ENCODE measurements at regions not wholly inside any gene's neighbourhood (a gene's known extent, or its start where the extent isn't known, plus 50 kb on each side); places are given as distances from the start of the nearest gene placed in this dataset.

DNA sequence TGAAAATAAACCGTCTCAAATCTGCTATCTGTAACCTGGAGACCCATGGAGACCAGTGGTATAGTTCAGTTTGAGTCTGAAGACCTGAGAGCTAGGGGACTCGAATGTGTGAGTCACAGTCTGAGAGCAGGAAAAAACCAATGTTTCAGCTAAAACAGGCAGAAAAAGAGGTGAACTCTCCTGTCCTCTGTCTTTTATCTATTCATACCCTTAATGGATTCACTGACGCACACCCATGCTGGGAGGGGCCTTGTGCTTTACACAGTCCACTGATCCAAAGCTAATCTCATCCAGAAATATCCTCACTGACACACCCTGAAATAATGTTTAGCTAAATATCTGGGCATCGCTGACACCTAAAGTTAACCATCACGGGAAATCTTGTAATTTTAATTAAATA, 297.9 kb downstream of the GPM6A start:
- DNase-seq (ENCODE audit: low spot score) (no peak), FAIRE-seq (no peak)

GRCh38 chr4:175530655-175531054, 281.4 kb downstream of the GPM6A start:
- DNase-seq (ENCODE audit: low spot score): no peak
- no peak for FAIRE-seq

DNA sequence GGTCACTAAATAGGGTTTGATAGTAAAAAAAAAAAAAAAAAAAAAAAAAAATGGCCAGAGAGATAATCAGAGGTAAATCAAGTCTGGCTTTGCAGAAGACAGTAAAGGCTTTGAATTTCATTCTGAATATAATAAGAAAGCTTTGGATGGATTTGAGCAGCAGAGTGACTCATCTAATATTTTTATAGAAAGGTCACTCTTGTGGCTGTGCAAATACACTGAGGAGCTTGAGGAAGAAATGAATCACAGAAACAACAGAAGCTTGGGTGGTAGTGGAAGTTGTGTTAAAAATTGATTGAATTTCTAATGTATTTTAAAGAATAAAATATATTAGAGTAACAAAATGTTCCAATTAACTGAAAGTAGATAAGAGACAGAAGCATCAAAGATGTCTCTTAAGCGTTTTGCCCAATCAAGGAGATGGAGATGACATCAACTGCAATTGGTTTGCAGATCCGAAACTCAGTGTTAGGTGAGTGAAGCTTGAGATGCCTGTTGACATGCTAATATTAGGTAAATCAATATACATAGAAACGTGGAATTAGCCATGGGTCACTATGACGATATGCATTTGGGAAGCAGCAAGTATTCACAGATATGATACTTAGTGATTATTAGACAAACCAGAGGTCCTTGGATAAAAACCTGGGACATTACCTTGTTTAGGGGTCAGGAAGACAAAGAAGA, 280.5 kb downstream of the GPM6A start:
- FAIRE-seq: no peak
- DNase-seq (ENCODE audit: low spot score): peak; percentile 41

DNA sequence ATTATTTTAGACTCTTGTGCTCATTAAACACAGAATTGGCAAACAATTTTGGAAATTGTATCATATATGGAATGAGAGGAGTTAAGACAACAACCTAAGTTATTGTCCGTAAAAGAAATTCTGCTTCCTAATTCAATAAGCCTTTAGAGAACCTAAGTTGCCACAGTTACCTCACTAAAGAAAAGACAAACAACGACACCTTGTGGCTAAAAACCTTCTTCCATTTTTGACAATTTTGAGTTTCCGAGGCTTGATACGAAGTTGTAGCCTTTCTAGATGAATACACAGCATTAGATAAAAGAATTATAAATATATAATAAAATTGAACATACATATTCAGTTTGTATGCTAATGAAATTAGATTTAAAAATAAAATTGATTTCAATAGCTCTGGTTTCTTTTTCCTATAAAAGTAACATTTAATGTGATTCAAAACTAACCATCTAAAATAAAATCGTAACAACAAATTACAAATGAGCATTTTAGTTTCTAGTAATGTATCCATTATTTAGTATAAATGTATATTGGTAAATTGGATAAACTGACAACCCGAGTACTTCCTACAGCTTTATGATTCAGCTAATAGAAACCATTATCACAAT, 275.1 kb downstream of the GPM6A start:
- DNase-seq (ENCODE audit: low spot score) (peak; percentile 23), FAIRE-seq (no peak)

GRCh38 chr4:175539498-175539897, 272.6 kb downstream of the GPM6A start:
- DNase-seq (ENCODE audit: low spot score): no peak
- FAIRE-seq: no peak

DNA sequence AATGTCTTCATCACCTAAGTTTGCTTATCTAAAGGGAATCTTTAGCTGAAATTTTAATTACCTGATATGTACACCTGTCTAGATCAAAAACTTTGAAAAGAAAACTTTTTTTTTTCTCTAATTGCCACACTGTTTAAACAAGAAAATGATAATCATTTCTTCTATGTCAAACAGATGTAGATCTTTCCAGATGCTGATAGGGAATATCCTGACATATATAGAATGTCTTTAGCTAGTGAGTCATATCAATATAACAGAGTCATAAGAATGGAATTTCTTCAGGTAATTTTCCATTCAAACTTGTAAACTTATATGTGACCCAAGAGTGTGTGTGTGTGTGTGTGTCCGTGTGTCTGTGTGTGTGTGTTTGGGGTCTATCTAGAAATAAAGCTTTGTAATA, 271.9 kb downstream of the GPM6A start:
- FAIRE-seq (no peak), DNase-seq (ENCODE audit: low spot score) (peak; percentile 9)

GRCh38 chr4:175540732-175541131, 271.3 kb downstream of the GPM6A start:
- no peak for FAIRE-seq
- no peak for DNase-seq (ENCODE audit: low spot score)

- FAIRE-seq (no peak), DNase-seq (ENCODE audit: low spot score) (no peak)
Measured at GRCh38 chr4:175542786-175543185, 269.3 kb downstream of the GPM6A start.

- no peak for DNase-seq (ENCODE audit: low spot score)
- no peak for FAIRE-seq
Measured at GRCh38 chr4:175559126-175559525, 252.9 kb downstream of the GPM6A start.

- FAIRE-seq (no peak), DNase-seq (ENCODE audit: low spot score) (no peak)
Measured at GRCh38 chr4:175559526-175559925, 252.5 kb downstream of the GPM6A start.

- DNase-seq (ENCODE audit: low spot score) (peak; percentile 16), FAIRE-seq (no peak)
Measured at GRCh38 chr4:175560604-175561003, 251.5 kb downstream of the GPM6A start.

DNA sequence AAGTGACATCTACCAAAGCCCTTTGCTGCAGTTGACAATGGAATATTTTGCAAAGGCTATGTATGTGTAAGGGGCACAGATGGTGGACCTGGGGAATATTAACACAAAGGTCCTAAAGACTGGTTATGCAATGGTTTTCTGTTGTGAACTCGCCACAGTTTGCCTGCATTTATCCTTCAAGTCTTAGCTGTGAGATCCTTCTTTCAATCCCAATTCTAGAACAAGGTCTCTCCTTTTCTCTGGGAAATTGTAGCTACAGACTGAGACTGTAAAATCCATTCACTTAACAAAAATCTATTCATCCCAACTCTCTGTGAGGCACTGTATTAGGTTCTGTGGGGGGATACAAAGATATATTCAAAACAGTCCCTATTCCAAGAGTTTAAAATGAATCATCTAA, 250.4 kb downstream of the GPM6A start:
- DNase-seq (ENCODE audit: low spot score): no peak
- no peak for FAIRE-seq

DNA sequence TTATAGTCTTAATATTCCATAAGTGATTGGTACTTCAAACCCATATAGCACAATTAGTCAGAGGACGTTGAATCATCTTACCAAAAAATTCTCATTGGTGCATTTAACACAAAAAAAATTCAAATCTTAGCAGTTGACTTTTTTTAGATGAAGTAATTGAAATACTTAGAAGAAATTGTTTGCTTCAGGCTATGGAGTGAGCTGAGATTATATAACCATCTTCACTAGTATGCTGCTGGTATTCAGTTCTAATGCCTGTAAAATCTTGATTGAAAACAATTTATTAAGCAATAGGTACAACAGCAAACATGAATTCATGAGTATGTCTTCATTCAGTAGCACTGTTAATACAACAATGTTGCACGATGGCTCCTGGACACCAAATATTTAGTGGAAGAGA, 250.0 kb downstream of the GPM6A start:
- FAIRE-seq (no peak), DNase-seq (ENCODE audit: low spot score) (no peak)

DNA sequence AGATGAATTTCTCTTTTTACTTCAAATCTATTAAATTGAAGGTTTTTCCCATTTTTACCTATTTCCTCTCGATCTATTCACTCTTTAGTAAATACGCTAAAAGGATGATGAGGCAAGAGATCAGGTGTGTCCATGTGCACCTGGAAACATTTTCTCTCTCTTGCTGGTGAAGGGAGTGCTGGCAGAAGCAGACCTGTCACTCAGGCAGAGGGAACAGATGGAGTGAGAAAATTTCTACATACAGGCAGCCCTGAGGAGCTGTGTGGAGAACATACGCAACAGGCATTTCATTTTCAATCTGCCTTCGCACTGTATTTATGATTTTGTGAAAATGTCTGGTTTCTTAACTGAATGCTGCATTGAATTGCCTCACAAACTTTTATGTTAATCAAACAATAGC, 249.5 kb downstream of the GPM6A start:
- no peak for FAIRE-seq
- no peak for DNase-seq (ENCODE audit: low spot score)
